HuH-7 (cell line): ENCODE measurements at regions not wholly inside any gene's neighbourhood (a gene's known extent, or its start where the extent isn't known, plus 50 kb on each side); places are given as distances from the start of the nearest gene placed in this dataset.
"Not testable (repeated sequence)": the region's sequence is repeated elsewhere in the genome, so short reads cannot be mapped to it uniquely, and the experiment has no call there.

ENCODE experiments used
- DNase-seq: peaks from one replicate; pipeline ENCODE4 v3.0.0; 2011; ENCODE audit warnings: low spot score

GRCh38 chr4:134879019-134879418 lies 677.4 kb upstream of the PABPC4L start:
- DNase-seq = no peak

GRCh38 chr4:134867027-134867426 lies 665.4 kb upstream of the PABPC4L start:
- DNase-seq = no peak

GRCh38 chr4:134865675-134866074 lies 664.1 kb upstream of the PABPC4L start:
- DNase-seq = no peak

GRCh38 chr4:134862116-134862515 lies 660.5 kb upstream of the PABPC4L start:
- no peak for DNase-seq

DNA sequence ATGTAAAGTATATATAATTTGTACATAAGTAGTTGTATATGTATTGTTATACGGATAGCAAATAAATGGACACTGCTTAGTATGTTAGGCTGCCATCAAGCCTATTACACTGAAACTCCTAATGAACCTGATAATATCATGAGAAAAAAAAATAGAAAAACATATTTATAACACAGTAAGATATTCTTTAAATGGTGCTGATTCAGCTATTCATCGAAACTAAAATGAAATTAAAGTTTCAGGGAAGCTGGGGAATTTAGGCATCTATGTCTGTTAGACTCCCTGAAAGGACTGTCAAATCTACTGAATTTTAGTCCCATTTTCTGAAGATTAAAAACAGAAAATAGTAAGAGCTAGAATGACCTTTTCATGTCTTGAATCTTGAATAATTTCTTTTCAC lies 647.1 kb upstream of the PABPC4L start:
- no peak for DNase-seq

DNA sequence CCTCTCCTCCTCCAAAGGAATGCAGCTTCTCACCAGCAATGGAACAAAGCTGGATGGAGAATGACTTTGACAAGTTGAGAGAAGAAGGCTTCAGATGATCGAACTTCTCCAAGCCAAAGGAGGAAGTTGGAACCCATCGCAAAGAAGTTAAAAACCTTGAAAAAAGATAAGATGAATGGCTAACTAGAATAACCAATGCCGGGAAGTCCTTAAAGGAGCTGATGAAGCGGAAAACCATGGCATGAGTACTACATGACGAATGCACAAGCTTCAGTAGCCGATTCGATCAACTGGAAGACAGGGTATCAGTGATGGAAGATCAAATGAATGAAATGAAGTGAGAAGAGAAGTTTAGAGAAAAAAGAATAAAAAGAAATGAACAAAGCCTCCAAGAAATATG lies 629.2 kb upstream of the PABPC4L start:
- DNase-seq = not testable (repeated sequence)

DNA sequence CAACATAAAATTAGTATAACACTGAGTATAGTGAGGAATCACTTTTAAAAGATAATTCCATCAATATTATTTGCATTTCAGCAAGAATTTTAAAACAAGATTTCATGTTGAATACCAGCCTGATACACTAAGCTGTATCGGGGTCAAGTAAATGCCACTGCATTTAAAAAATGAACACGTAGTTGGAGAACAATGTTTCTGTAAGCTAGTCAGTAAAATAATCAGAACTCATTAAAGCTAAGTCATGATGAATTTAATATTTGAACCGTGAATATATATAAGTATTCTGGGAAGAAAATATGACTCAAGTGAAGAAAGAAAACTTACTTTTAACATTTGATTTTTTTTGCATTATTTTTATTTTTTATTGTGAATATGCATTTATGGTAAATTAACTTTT lies 611.0 kb upstream of the PABPC4L start:
- no peak for DNase-seq

DNA sequence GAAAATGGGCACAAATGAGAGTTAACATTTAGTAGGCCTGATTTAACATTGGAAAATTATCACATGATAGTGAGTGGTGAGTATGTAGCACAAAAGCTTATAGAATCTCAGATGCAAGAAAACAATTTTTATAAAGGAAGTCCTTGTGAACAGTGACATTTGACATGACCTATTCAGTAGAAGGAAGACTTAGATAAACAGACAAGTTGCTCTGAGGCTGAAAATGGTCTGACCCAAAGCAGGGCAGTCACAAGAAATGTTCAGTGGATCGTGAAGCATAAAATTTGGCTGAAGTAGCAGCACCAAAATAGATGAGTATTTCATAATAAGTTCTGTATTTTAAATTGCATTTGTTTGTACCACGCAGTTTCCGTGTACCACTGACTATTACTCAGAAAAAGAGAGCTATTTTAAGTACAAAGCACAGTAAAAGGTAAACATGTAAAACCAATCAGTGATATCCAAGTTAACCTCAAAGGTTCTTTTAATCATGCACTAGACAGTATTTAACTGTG lies 605.7 kb upstream of the PABPC4L start:
- no peak for DNase-seq

GRCh38 chr4:134798573-134798972 lies 597.0 kb upstream of the PABPC4L start:
- no peak for DNase-seq

DNA sequence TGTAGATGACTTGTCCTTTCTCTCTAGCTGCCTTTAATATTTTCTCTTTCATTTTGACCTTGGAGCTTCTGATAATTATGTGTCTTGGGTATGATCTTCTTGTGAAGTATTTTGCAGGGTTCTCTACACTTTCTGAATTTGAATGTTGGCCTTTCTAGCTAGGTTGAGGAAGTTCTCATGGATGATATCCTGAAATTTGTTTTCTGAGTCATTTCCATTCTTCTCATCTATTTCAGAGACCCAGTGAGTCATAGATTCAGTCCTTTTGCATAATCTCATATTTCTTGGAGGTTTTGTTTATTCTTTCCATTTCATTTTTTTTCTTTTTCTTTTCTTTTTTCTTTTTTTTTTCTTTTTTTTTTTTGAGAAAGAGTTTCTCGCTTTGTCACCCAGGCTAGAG lies 585.7 kb upstream of the PABPC4L start:
- DNase-seq = no peak

- no peak for DNase-seq
Measured at GRCh38 chr4:134780244-134780643, 578.7 kb upstream of the PABPC4L start.

GRCh38 chr4:134777606-134778005 lies 576.0 kb upstream of the PABPC4L start:
- DNase-seq = no peak

- DNase-seq = no peak
Measured at GRCh38 chr4:134773497-134774000, 572.0 kb upstream of the PABPC4L start.

DNA sequence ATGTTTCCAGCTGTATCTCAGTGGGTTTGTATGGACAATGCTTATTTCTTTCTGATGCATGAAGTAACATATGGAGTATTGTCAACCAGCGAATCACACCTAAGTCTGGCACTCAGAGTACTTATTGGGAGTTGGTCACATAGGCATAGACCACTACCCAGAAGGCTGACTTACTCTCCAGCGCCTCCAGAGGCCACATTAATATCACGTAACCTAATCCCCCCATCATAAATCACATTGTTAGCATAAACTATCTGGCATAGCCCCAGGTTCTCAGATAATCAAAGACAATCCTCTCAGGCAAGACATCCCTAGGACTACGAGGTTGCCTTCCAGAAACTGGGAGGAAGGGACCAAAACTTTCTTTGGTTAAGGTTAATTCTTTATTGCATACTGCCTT lies 560.5 kb upstream of the PABPC4L start:
- DNase-seq = peak; percentile 4

DNA sequence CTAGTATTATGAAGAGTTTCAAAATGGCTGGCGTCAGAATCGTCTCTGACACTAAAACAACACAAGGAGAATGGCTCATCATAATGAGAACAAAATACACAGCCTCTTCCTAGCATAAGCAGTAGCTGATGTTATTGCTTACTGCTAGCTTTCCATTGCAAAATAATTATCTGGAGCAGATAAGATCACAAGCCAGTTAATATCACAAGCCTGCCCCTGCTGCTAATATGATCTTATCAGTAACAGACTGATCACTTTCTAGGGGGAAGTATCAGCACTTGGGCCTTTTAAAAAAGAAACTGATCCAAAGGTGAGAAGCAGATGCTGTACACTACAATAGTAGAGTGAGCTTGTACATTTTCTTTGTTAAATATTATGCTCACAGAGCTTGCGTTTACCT lies 554.8 kb upstream of the PABPC4L start:
- DNase-seq = no peak

GRCh38 chr4:134754301-134755019 lies 552.9 kb upstream of the PABPC4L start:
- no peak for DNase-seq

DNA sequence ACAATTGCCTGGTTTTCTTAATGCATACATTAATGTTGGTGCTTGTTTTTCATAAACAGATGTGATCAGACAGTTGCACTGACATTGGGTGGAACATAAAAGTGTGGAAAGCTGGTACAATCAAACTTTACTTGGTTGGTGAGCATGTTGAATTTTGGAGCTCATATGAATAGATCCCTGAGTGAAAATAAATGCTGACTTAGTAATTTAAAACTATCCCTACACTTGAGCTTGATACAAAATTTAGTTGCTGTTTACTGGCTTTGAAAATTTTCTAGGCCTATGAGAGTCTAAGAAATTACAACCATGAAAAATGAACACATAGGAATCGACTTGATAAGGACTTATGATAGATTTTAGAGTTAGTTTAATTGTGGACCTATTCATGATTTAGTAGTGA lies 551.8 kb upstream of the PABPC4L start:
- no peak for DNase-seq

DNA sequence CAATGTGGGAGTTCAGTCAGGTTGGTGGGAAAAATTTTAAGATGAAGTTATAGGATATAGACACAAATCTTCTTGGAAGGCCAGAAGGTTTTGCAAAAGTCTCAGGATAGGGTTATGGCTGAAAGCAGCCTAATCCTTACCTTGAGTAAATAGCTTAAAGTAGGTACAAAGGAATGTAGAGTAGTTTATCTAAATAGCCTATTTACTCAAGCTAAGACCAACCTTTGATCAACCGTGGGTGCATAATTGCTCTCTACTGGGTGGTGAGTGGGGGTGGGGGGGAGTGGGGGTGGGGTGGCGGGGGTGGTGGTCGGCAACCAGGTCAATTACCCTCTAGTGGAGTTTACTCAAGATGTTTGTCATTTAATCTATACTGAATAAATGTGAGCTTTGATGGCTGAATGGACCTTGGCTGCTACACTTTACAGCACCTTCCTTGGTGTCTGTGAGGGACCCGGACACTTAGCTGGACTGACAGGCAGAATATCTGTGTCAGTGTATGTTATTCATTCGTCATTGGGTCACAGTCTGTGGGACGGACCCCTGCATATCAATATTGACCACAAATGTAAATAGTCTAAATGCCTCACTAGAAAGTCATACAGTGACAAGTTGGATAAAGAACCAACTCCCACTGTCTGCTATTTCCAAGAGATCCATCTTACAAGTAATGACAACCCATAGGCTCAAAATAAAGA lies 545.7 kb upstream of the PABPC4L start:
- no peak for DNase-seq

GRCh38 chr4:134740290-134740689 lies 538.7 kb upstream of the PABPC4L start:
- no peak for DNase-seq

DNA sequence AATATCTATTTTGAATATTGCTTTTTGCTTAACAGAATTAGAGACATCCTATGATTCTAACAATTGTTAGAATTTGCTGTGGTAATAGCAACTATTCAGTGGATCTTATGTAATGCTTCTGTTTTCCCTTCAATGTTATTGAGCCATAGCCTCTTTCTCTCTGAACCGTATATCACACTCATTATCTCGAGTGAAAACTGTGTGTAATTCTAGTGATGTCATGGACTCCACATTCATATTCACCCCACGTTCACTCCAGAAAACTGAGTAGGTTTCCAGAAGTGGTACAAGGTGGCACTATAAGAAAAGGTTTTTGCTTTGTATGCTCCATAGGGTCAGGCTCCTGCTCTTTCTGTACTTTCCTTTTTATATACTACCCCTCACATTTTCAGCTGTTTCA lies 534.3 kb upstream of the PABPC4L start:
- no peak for DNase-seq

- DNase-seq = no peak
Measured at GRCh38 chr4:134727696-134728095, 526.1 kb upstream of the PABPC4L start.

- DNase-seq = no peak
Measured at GRCh38 chr4:134722306-134722705, 520.7 kb upstream of the PABPC4L start.

- no peak for DNase-seq
Measured at GRCh38 chr4:134720030-134720429, 518.4 kb upstream of the PABPC4L start.
